GM18511 (cell line): ENCODE measurements at regions not wholly inside any gene's neighbourhood (a gene's known extent, or its start where the extent isn't known, plus 50 kb on each side); places are given as distances from the start of the nearest gene placed in this dataset.
"Not testable (repeated sequence)": the region's sequence is repeated elsewhere in the genome, so short reads cannot be mapped to it uniquely, and the experiment has no call there.

Experiments
- ATAC-seq: cut with Tn5 transposase; IDR thresholded peaks from one replicate; pipeline ENCODE4 v1.9.1; 2021; ENCODE audit warnings: mild to moderate bottlenecking, moderate library complexity; ENCODE audit not compliant: unreplicated experiment

DNA sequence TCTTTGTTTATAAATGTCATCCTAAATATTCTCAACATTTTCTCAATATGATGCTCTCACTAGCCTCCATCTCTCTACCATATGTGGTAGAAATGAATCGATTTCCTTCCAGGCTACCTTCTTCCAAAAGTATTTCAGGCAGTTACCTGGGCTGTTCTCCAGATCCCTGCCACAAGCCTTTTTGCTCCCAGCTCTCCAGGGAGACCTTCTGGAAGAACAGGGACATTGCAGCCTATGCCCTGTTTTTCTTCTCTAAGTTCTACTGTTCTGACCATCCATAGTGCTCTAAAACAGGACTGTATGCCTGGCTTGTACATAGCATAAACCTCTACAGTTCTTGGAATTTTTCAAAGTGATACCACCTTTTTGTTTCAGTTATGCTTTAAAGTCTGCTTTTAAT is 552.8 kb downstream of the ANKRD7 start:
- ATAC-seq: no peak

DNA sequence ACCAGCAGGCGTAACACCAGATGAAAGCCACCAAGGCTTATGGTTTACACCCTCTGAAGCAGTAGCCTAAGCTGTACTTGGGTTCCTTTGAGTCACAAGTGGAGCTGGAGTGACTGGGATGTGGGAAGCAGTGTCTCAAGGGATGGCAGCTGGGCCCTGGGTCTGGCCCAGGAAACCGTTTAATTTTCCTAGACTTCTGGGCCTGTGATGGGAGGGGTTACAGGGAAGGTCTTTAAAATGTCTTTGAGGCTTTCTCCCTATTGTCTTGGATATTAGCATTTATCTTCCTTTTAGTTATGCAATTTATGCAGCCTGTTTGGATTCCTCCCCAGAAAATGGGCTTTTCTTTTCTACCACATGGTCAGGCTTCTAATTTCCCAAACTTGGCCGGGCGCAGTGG is 568.2 kb downstream of the ANKRD7 start:
- no peak for ATAC-seq

DNA sequence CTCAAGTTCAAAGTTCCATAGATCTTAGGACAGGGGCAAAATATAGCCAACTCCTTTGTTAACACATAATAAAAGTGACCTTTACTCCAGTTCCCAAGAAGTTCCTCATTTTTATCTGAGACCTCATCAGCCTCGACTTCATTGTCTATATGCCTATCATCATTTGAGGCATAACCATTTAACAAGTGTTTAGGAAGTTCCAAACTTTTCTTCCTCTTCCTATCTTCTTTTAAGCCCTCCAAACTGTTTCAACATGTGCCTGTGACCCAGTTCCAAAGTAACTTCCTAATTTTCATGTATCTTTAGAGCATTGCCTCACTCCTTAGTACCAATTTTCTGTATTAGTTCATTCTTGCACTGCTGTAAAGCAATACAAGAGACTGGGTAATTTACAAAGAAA is 569.1 kb downstream of the ANKRD7 start:
- no peak for ATAC-seq

DNA sequence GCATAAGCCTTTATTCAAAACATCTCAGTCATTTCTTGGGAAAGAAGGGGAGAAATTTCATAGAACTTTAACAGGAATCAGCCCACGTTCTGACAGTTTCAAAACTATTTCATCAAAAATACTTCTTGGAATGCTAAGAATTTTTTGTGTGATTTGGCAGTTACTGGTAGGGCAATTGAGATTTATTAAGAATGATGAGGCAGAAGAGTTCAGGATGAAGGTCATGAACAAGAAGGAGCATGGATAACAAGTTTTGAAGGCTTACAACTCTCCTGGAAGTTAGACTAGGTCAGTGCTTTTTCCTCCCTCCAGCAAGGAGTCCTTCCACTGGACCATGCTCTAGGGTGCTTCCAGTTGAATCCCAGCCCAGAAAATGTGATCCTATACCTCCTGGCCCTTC is 569.9 kb downstream of the ANKRD7 start:
- no peak for ATAC-seq

DNA sequence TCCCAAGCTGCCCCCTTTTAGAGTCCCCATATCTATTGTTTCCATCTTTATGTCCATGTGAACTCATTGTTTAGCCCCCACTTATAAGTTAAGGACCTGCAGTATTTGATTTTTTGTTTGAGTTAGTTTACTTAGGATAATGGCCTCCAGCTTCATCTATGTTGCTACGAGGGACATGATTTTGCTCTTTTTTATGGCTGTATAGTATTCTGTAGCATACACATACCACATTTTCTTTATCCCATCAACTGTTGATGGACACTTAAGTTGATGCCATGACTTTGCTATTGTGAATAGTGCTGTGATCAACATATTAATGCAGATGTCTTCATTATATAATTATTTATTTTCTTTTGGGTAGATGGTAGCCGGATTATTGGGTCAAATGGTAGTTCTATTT is 576.9 kb downstream of the ANKRD7 start:
- ATAC-seq: no peak

DNA sequence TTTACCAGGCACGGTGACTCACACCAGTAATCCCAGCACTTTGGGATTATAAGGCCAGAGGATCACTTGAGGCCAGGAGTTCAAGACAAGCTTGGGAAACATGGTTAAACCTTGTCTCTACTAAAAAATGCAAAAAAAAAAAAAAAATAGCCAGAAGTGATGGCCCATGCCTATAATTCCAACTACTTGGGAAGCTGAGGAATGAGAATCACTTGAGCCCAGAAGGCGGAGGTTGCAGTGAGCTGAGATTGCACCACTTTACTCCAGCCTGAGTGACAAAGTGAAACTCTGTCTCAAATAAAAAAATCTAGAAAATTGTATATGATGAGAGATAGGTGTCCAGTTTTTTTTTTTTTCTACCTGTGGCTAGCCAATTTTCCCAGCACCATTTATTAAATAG is 578.2 kb downstream of the ANKRD7 start:
- ATAC-seq: no peak

DNA sequence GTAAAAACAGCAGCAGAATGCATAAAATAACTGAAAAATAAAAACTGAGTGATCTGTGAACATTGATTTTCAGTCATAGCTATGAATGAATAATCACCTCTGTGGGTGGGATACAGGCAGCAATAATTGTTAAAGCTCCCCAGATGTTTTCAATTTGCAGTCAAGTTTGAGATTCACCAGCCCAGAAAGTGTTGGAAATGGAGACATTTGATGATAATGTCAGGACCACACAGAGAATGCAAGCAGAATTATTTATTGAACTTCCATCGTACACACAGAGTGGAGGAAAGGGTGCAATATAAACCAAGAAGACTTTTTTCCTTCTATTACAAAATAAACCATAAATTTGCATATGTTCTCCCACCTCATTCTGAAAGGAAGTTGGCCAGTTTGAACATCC is 601.7 kb downstream of the ANKRD7 start:
- ATAC-seq: no peak

DNA sequence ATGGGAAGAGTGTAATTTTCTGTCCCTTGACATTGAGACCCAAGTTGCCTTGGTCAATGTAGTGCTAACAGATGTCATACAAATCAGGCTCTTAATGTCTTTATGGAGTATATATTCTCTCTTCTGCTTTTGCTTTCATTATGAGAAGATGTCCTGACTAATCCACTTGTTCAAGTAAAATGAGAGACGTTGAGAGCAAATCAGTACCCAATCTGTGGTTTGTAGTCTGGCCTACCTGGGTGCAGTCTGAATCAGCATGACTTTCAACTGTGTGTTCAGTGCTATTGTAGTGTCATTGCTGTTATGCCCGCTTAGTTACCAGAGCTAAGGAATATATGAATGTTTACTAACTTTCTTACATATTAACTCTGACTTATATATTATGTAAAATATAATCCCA is 612.4 kb downstream of the ANKRD7 start:
- ATAC-seq: peak; percentile 99

DNA sequence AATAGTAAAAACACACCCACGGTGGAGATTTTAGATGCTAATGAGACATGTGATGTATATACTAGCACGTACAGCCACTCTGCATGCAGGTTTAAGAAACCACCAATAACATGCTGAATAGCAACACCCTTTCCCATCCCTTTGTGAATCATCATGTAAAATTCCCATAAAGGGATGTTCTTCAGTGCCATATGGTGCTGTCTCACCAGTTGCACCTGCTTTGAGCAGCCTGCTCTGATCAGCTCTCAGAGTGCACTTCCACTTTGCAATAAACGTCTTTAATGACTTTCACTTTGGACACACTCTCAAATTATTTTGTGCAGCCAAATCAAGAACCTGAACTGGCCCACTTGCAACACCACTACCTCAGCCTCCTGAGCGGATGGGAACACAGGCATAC is 615.0 kb downstream of the ANKRD7 start:
- ATAC-seq: no peak

DNA sequence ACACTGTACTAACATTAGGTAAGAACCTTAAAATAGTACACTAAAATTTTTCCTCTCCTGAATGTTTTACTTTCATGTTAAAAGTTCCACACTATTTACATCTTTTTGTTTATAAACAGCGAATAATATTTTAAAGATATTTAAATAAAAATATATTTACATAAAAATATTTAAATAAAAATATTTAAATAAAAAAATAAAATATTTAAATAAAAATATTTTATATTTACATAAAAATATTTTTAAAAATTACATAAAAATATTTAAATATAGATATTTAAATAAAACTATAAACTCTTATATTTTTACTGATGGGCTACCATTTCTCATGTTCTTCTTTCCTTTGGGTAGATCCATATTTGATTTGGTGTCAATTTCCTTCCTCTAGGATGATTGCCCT is 619.0 kb downstream of the ANKRD7 start:
- ATAC-seq: no peak

DNA sequence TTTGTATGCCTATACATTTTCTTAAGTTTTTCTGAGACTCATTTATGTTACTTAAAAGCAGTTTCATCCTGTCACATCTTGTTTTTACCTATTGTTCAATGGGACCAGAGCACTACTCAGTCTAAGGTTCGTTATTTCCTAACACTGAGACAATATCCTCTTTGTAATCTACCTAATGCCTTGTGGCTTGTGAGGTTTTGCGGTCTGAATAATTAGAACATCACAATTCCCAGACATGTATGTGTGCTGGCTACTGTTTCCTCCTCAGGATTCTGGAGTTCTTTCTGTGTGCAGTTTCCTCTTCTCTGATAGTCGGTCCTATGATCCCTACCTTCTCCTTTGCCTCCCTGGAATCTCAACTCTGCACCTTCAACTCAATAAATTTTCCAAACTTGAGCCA is 620.2 kb downstream of the ANKRD7 start:
- no peak for ATAC-seq

DNA sequence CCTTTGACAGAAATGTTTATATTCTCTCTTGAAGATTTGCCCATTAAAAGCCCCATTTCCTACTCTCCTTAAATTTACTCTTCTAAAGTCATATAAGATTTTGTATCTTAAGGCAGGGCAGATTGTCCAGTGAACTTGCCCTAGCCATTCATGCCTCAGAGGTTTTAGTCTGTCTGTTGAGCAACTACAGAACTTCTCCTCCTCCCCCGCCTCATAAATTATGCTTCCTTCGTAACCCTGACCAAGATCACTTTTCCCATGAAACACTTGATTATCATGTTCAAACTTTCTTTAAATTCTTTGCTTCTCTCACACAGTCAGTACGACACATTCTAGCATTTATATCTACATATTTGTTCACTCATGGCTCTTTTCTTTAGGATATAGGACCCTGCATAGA is 621.3 kb downstream of the ANKRD7 start:
- ATAC-seq: no peak

DNA sequence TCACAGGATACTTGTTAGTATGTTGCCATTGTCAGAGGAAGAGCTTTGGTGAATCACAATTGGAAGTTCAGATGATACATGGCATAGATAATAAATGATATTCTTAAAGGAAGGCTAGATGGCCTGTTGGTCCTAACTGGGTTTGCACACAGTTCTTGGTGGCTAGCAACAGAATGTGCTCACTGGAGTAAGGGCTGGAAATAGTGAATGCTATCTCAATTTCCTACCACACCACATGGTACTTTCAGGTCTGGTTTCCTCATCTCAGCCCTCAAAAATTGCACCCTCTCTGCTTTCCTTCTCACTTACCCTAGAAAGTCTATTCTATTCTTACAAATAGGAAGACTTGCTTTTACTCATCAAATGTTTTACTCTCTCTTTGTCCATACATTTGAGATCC is 622.5 kb downstream of the ANKRD7 start:
- no peak for ATAC-seq

DNA sequence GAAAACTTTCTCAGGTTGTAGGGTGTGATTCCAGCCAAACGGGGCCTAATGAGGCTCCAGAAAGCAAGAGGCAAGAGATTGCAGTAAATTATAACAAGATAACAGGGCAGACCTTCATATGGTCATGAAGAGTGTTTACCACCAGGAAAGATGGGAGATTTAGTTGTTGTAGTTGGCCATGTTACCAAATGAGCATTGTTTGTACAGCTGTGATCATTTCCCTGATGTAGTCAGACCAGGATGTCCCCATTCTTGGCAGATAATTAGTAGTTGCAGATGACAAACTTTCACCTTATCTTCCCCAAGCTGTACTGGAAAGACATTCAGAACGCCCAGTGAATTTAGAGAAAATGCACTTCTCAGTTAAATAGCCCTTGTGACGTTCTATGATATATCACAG is 630.8 kb downstream of the ANKRD7 start:
- ATAC-seq: no peak

DNA sequence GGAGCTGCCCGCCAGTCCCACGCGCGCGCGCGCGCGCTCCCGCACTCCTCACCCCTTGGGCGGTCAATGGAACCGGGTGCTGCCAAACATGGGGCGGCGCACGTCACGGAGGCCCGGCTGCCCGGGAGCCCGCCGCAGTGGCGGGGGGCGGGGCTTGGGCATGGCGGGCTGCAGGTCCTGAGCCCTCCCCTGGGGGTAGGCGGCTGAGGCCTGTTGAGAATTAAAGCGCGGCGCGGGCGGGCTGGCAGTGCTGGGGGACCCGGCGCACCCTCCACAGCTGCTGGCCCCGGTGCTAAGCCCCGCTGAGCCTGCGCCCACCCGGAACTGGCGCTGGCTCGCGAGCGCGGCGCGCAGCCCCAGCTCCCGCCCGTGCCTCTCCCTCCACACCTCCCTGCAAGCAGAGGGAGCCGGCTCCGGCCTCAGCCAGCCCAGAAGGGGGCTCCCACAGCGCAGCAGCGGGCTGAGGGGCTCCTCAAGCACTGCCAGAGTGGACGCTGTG is 634.2 kb downstream of the ANKRD7 start:
- ATAC-seq: no peak

DNA sequence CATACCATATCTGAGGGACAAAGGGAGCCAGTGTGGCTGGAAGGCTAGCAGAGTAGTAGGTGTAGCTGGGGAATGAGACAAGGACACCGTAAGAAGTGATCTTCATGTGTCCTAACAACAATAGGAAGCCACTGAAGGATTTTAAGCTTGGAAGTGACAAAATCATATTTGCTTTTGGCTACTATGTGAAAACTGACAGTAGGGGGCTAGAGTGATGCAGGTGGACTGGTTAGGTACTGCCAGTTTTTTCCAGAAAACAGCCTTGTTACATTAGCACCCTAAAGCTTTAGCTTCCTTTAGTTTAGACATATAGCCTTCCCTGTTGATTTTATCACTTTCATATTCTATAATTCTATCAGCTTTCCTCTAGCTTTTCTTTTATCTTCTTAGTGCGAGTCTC is 637.1 kb downstream of the ANKRD7 start:
- ATAC-seq: no peak

DNA sequence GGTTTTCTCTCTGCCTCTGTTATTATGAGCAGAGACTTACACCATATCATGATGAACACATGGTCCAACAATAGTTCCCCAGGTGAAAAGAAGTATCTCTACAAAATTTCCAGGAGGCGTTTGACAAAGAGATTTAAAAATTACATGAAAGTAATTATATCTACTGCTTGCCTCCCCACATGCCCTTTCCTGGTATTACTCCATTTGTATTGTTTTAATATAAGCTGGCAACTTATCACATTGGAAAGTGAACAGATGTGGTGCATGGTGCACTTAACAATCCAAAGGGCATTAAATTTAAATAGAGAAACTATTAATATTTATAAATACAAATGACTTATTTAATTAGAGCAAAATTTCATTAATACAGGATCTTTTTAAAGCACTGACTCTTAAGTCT is 638.2 kb downstream of the ANKRD7 start:
- ATAC-seq: no peak

DNA sequence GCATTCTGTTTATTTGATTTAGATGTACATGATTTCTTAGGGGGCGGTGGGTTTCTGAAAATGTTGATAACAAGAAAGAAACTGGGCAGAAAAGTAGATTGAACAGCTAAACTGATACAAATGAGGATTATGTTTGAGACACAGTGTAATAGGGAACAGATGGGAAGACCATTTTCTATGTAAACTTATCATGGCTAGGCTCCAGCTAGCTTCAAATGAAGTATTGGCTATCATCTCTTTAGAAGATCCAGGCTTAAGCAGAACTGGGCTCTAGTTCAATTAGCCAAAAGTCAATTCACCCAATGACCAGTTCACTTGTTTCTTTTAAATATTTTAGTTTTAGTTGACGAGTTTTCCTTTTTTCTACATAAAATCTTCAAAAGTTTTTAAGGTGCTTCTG is 639.5 kb downstream of the ANKRD7 start:
- ATAC-seq: no peak

DNA sequence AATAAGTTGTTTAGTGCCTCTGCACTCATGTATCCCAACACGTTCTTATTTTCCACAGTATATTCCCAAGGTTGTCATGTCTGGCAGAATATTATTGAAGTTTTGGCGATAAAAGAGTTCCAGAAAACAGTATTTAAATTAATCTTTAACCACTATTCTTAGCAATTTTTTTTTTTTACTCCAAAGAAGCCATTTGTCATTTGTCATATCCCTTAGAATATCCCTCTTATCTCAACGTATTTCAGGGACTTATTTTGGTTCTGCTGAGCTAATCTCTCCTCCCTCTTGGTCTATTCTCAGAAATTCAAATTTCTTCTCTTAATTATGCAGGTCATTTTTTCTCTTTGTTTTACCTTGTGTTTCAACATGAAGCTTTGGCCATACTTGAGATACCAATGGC is 643.4 kb downstream of the ANKRD7 start:
- no peak for ATAC-seq

DNA sequence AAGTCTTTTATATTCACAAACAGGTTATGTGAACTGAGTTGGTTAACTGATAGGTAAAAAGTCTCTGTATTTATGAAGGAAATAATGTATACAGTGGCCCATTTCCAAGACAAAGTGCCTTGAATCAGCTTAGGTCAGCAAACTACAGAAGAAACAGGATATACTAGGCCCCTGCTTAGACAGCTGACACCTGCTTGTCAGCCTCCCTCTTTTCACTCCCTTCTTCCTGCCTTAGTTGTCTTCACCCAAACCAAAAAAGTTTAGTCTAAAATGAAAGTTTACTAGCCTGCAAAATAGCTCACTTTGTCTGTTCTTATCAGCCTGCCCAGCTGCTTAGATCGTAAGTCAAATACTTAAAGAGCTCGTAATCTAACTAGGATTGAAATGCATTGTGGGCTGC is 644.6 kb downstream of the ANKRD7 start:
- not testable (repeated sequence) for ATAC-seq

DNA sequence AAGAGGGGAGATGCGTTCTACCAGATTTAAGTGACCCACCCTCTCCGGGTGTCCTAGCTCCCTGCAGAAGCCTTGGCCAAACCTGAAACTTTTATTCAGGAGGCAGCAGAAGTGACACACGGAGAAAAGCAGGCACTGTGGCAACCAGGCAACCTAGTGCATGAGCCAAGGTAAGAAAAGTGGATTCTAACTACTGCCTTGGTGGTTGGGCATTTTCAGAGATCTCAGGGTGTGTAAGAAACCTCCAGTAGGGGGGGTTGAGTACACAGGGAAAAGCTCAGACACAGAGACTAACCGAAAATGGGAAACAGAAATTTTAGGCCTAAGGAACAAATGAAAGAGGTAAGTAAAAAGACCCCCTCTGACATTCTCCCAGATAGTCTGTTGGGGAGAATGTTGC is 645.7 kb downstream of the ANKRD7 start:
- ATAC-seq: peak; percentile 52

DNA sequence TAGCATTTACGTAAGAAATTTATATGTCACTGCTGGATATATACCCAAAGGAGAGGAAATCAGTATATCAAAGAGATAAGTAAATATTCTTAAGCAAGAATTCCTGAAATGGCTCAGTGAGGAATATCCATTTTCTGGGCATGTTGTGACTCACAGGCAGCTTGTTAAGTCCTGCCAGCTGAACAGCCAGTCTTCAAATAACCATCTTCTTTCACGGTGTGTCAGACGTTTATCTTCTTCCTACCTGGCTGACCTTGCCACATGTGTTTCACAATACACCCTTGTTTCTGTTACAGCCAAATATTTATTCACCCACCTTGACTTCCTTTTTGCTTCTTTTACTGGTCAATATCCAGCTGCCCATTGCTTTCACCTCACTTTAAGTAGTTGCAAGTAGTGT is 648.1 kb downstream of the ANKRD7 start:
- no peak for ATAC-seq

DNA sequence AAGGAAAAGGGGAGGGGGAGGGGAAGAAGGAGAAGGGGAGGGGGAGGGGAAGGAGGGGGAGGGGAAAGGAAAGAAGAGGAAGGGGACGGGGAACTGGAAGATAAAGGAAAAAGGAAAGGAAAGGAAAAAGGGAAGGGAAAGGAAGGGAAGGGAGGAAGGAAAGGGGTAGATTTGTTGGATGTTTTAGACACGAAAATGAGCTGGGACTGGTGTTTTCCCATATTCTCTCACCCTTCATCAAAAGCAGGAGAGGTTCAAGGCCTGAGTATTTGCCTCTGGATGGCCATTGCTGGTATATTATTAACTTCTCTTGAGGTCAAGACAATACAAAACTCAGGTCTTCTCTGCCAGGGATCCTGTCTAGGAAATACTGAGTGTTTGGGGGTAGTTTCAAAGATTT is 652.7 kb downstream of the ANKRD7 start:
- ATAC-seq: no peak

DNA sequence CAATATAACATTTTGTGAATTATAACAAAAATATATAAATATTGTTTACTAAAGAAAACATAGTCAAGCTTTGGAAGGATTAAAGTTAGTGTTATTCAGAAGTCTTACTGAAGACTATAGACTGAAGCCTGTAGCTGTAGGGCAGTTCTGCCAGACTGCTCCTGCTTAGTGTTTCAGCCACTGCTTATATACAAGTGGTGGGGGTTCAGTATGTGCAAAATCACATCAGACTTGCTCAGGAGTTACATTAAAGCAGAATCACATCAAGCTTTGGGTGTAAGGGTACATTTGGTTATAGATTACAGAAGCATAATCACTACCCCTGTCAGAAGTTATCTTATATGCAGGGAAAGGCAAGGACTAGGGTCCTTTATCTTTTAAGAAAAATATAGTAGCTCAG is 653.8 kb downstream of the ANKRD7 start:
- ATAC-seq: no peak
